Endothelial cell of umbilical vein (primary cell): ENCODE measurements at regions not wholly inside any gene's neighbourhood (a gene's known extent, or its start where the extent isn't known, plus 50 kb on each side); places are given as distances from the start of the nearest gene placed in this dataset.

Experiments used
- CTCF ChIP-seq, 2 donors: IDR thresholded peaks; 1 replicate in 1 of 2; 2 replicates in 1 of 2; pipeline ENCODE4 v1.5.1; 2011; ENCODE audit warnings: low read length in 2 of 2, mild to moderate bottlenecking in 2 of 2, moderate library complexity in 2 of 2, control low read depth in 1 of 2, inconsistent platforms in 1 of 2, low read depth in 1 of 2; ENCODE audit not compliant: insufficient read depth in 1 of 2; ENCODE audit errors: extremely low read depth in 1 of 2
- EZH2 ChIP-seq: IDR thresholded peaks from 2 replicates; pipeline ENCODE4 v1.6.1; 2012; ENCODE audit warnings: borderline replicate concordance, low read depth, mild to moderate bottlenecking, moderate library complexity, low read length, inconsistent platforms; ENCODE audit not compliant: severe bottlenecking
- GATA2 ChIP-seq: IDR thresholded peaks from 2 replicates; pipeline ENCODE4 v1.7.0; 2011; ENCODE audit warnings: low read depth, mild to moderate bottlenecking, moderate library complexity, mixed read lengths, low read length; ENCODE audit not compliant: insufficient read length, insufficient read depth
- JUN ChIP-seq: IDR thresholded peaks from 2 replicates; pipeline ENCODE4 v1.6.1; 2011; ENCODE audit warnings: borderline replicate concordance, low read depth; ENCODE audit not compliant: insufficient read length, insufficient read depth
- MAX ChIP-seq: IDR thresholded peaks from 2 replicates; pipeline ENCODE4 v1.6.1; 2011; ENCODE audit not compliant: insufficient read depth, insufficient read length
- MYC ChIP-seq: IDR thresholded peaks from one replicate; pipeline ENCODE4 v1.6.1; 2011; ENCODE audit warnings: mild to moderate bottlenecking, low read depth, low read length
- POLR2A ChIP-seq: IDR thresholded peaks from 2 replicates; pipeline ENCODE4 v1.6.1; 2012; ENCODE audit warnings: low read depth, mild to moderate bottlenecking, control low read depth, low read length
- POLR2AphosphoS5 ChIP-seq: IDR thresholded peaks from 2 replicates; pipeline ENCODE4 v1.6.1; 2012; ENCODE audit warnings: low read depth, mild to moderate bottlenecking, control low read depth, low read length, moderate library complexity; ENCODE audit not compliant: insufficient read depth

- TF ChIP-seq EZH2: no peak
- no peak for TF ChIP-seq POLR2A
- TF ChIP-seq CTCF (IDR thresholded peaks at IDR 0.05; ENCODE audit: extremely low read depth in 1 of 2, insufficient read depth in 1 of 2, low read depth in 1 of 2, low read length in 2 of 2): no peak
- TF ChIP-seq JUN: no peak
- TF ChIP-seq POLR2AphosphoS5: no peak
- no peak for TF ChIP-seq MYC
- no peak for TF ChIP-seq MAX
- no peak for TF ChIP-seq GATA2
Measured at GRCh38 chr2:106596844-106597243, 109.7 kb downstream of the CD8B2 start.
